Loucy (cell line): ENCODE measurements at regions not wholly inside any gene's neighbourhood (a gene's known extent, or its start where the extent isn't known, plus 50 kb on each side); places are given as distances from the start of the nearest gene placed in this dataset.

Experiments used
- H2AFZ ChIP-seq: fragments of 200-600 bp; sonication (generic); 2 replicates; pipeline ENCODE4 v1.6.0; 2016; ENCODE audit warnings: antibody characterized with exemption, mild to moderate bottlenecking, low read length, moderate library complexity
- H3F3A ChIP-seq: fragments of 200-600 bp; 2 replicates; pipeline ENCODE4 v1.6.0; 2016; ENCODE audit warnings: antibody characterized with exemption, low read depth, mild to moderate bottlenecking
- H3K27me3 ChIP-seq: fragments of 200-600 bp; sonication (generic); 2 replicates; pipeline ENCODE4 v1.6.1; 2014; ENCODE audit warnings: low read length, mild to moderate bottlenecking; ENCODE audit not compliant: insufficient read depth, poor library complexity, severe bottlenecking
- H3K36me3 ChIP-seq: fragments of 200-600 bp; sonication (generic); 2 replicates; pipeline ENCODE4 v1.6.1; 2016; ENCODE audit warnings: low read length; ENCODE audit not compliant: insufficient read depth
- H3K4me1 ChIP-seq: fragments of 200-600 bp; sonication (generic); 2 replicates; pipeline ENCODE4 v1.5.1; 2014; ENCODE audit warnings: low read length, mild to moderate bottlenecking; ENCODE audit not compliant: insufficient read depth, poor library complexity, severe bottlenecking
- H3K4me2 ChIP-seq: fragments of 200-600 bp; sonication (generic); 2 replicates; pipeline ENCODE4 v1.6.0; 2014; ENCODE audit warnings: antibody characterized with exemption, low read length, low read depth, mild to moderate bottlenecking; ENCODE audit not compliant: poor library complexity, severe bottlenecking
- H3K4me3 ChIP-seq: fragments of 200-600 bp; sonication (generic); 2 replicates; pipeline ENCODE4 v1.5.1; 2014; ENCODE audit warnings: low read length, mild to moderate bottlenecking, mixed read lengths; ENCODE audit not compliant: poor library complexity, severe bottlenecking
- H3K79me2 ChIP-seq: fragments of 200-600 bp; sonication (generic); 2 replicates; pipeline ENCODE4 v1.6.1; 2014; ENCODE audit warnings: low read length; ENCODE audit not compliant: insufficient read depth
- H3K9ac ChIP-seq: fragments of 200-600 bp; sonication (generic); 2 replicates; pipeline ENCODE4 v1.6.0; 2014; ENCODE audit warnings: mild to moderate bottlenecking, low read depth, low read length, moderate library complexity; ENCODE audit not compliant: poor library complexity, severe bottlenecking
- H3K9me2 ChIP-seq: fragments of 200-600 bp; sonication (generic); replicated peaks from 2 replicates; pipeline ENCODE4 v1.6.1; 2016; ENCODE audit warnings: low read depth, low read length, mixed read lengths
- H3K9me3 ChIP-seq: fragments of 200-600 bp; sonication (generic); 2 replicates; pipeline ENCODE4 v1.6.1; 2014; ENCODE audit warnings: mild to moderate bottlenecking, antibody characterized with exemption, low read length, low read depth; ENCODE audit not compliant: insufficient read depth
- H4K20me1 ChIP-seq: fragments of 200-600 bp; sonication (generic); 2 replicates; pipeline ENCODE4 v1.6.0; 2014; ENCODE audit warnings: antibody characterized with exemption, low read length, mild to moderate bottlenecking; ENCODE audit not compliant: insufficient read depth, poor library complexity, severe bottlenecking
- EZH2phosphoT487 ChIP-seq: fragments of 200-600 bp; IDR thresholded peaks from 2 replicates; pipeline ENCODE4 v1.6.1; 2018; ENCODE audit warnings: antibody characterized with exemption, mild to moderate bottlenecking, moderate library complexity, borderline replicate concordance
- TF ChIP-seq, protein P1 (sequence below): fragments of 200-600 bp; sonication (generic); conservative IDR thresholded peaks from 2 replicates; pipeline ENCODE4 v1.5.1; 2014; ENCODE audit warnings: mild to moderate bottlenecking, antibody characterized with exemption, low read length

- H4K20me1 ChIP-seq, result no peaks in the 10 kb centered on the region
- no peaks in the 10 kb centered on the region for H3K4me1 ChIP-seq
- no peaks in the 10 kb centered on the region for H3K9me3 ChIP-seq
- H3K27me3 ChIP-seq, result no peaks in the 10 kb centered on the region
- no peaks in the 10 kb centered on the region for H3F3A ChIP-seq
- no peak overlapping the region for H3K4me2 ChIP-seq
- H3K4me3 ChIP-seq, result no peak overlapping the region
- no peak overlapping the region for H2AFZ ChIP-seq
- no peaks in the 10 kb centered on the region for H3K9me2 ChIP-seq
- H3K9ac ChIP-seq, result no peak overlapping the region
- TF ChIP-seq, protein P1, sequence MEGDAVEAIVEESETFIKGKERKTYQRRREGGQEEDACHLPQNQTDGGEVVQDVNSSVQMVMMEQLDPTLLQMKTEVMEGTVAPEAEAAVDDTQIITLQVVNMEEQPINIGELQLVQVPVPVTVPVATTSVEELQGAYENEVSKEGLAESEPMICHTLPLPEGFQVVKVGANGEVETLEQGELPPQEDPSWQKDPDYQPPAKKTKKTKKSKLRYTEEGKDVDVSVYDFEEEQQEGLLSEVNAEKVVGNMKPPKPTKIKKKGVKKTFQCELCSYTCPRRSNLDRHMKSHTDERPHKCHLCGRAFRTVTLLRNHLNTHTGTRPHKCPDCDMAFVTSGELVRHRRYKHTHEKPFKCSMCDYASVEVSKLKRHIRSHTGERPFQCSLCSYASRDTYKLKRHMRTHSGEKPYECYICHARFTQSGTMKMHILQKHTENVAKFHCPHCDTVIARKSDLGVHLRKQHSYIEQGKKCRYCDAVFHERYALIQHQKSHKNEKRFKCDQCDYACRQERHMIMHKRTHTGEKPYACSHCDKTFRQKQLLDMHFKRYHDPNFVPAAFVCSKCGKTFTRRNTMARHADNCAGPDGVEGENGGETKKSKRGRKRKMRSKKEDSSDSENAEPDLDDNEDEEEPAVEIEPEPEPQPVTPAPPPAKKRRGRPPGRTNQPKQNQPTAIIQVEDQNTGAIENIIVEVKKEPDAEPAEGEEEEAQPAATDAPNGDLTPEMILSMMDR, result no peak
- TF ChIP-seq EZH2phosphoT487, result no peak
- H3K79me2 ChIP-seq, result no peaks in the 10 kb centered on the region
- no peaks in the 10 kb centered on the region for H3K36me3 ChIP-seq
Measured at GRCh38 chr5:155903791-155904190, 423.2 kb upstream of the SGCD start.

DNA sequence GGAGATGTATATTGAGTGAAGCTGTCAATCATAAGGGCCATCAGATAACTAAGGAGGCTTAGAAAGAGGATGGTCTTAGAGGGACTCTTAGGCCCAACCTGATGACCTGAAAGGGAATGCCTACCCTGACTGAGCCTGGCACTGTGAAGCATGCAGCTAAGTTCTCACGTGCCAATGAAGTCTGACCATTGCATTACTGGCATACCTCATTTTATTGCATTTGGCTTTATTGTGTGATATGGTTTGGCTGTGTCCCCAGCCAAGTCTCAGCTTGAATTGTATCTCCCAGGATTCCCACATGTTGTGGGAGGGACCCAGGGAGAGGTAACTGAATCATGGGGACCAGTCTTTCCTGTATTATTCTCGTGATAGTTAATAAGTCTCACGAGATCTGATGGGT lies 421.6 kb upstream of the SGCD start:
- H3K9me3 ChIP-seq, result no peaks in the 10 kb centered on the region
- no peaks in the 10 kb centered on the region for H3F3A ChIP-seq
- H3K4me2 ChIP-seq, result no peak overlapping the region
- TF ChIP-seq EZH2phosphoT487, result no peak
- TF ChIP-seq, protein P1, result no peak
- H3K9ac ChIP-seq, result no peak overlapping the region
- no peaks in the 10 kb centered on the region for H3K4me1 ChIP-seq
- H3K79me2 ChIP-seq, result no peaks in the 10 kb centered on the region
- no peaks in the 10 kb centered on the region for H4K20me1 ChIP-seq
- no peak overlapping the region for H3K4me3 ChIP-seq
- no peaks in the 10 kb centered on the region for H3K9me2 ChIP-seq
- no peak overlapping the region for H2AFZ ChIP-seq
- no peaks in the 10 kb centered on the region for H3K36me3 ChIP-seq
- no peaks in the 10 kb centered on the region for H3K27me3 ChIP-seq

GRCh38 chr5:155906046-155906445 lies 420.9 kb upstream of the SGCD start:
- no peaks in the 10 kb centered on the region for H3F3A ChIP-seq
- no peaks in the 10 kb centered on the region for H3K9me3 ChIP-seq
- no peaks in the 10 kb centered on the region for H3K27me3 ChIP-seq
- no peak overlapping the region for H2AFZ ChIP-seq
- no peaks in the 10 kb centered on the region for H3K9me2 ChIP-seq
- H3K4me3 ChIP-seq, result no peak overlapping the region
- no peak overlapping the region for H3K9ac ChIP-seq
- H3K79me2 ChIP-seq, result no peaks in the 10 kb centered on the region
- no peaks in the 10 kb centered on the region for H3K36me3 ChIP-seq
- TF ChIP-seq, protein P1, result 0 out of 2 replicates have a peak, but pooled peaks have one; percentile 26
- TF ChIP-seq EZH2phosphoT487, result no peak
- no peaks in the 10 kb centered on the region for H3K4me1 ChIP-seq
- H4K20me1 ChIP-seq, result no peaks in the 10 kb centered on the region
- no peak overlapping the region for H3K4me2 ChIP-seq
